Activated naive CD8-positive, alpha-beta T cell treated with anti-CD3 and anti-CD28 coated beads, Interleukin-2, amount 50 U/mL, for 24 hours (primary cell): ENCODE measurements at regions not wholly inside any gene's neighbourhood (a gene's known extent, or its start where the extent isn't known, plus 50 kb on each side); places are given as distances from the start of the nearest gene placed in this dataset.
"Not testable (repeated sequence)": the region's sequence is repeated elsewhere in the genome, so short reads cannot be mapped to it uniquely, and the experiment has no call there.

Experiments
- ATAC-seq: fragments of 150-1000 bp; cut with Tn5 transposase; one replicate; pipeline ENCODE4 v1.10.0; 2021
- DNase-seq: peaks from one replicate; pipeline ENCODE4 v3.0.0; 2021
- H3K27ac Mint-ChIP-seq: one replicate; pipeline ENCODE4 v1.8.0; 2021; ENCODE audit warnings: mild to moderate bottlenecking, mixed read lengths
- H3K27me3 Mint-ChIP-seq: one replicate; pipeline ENCODE4 v1.8.0; 2021; ENCODE audit warnings: mixed read lengths
- H3K36me3 Mint-ChIP-seq: one replicate; pipeline ENCODE4 v1.8.0; 2021; ENCODE audit warnings: low read depth, mixed read lengths
- H3K4me1 Mint-ChIP-seq: one replicate; pipeline ENCODE4 v1.8.0; 2021; ENCODE audit warnings: mixed read lengths
- H3K4me3 Mint-ChIP-seq: one replicate; pipeline ENCODE4 v1.8.0; 2021; ENCODE audit warnings: mild to moderate bottlenecking, moderate library complexity, mixed read lengths
- H3K9me3 Mint-ChIP-seq: one replicate; pipeline ENCODE4 v1.8.0; 2021; ENCODE audit warnings: mixed read lengths

DNA sequence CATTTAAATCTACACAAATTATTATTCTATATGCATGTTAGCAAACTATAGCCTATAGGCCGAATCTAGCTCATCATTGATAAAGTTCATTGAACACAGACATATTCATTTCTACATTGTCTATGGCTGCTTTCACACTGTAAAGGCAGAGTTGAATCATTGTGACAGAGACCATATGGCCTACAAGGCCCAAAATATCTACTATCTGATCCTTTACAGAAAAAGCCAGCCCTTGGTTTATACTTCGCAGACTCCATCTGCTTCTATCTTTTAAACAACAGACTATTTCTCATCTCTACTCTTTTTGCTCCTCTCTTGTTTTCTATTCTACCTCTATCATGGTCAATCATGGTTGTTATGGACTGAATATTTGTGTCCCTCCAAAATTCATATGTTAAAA lies 190.7 kb downstream of the EXOC5 start:
- H3K36me3 Mint-ChIP-seq: no peaks in the 10 kb centered on the region
- H3K27me3 Mint-ChIP-seq: peaks cover 6% of the 10 kb centered on the region
- no peak for DNase-seq
- no peaks in the 10 kb centered on the region for H3K9me3 Mint-ChIP-seq
- no peaks in the 10 kb centered on the region for H3K4me1 Mint-ChIP-seq
- no peak for ATAC-seq
- no peak overlapping the region for H3K27ac Mint-ChIP-seq
- H3K4me3 Mint-ChIP-seq: no peak overlapping the region

DNA sequence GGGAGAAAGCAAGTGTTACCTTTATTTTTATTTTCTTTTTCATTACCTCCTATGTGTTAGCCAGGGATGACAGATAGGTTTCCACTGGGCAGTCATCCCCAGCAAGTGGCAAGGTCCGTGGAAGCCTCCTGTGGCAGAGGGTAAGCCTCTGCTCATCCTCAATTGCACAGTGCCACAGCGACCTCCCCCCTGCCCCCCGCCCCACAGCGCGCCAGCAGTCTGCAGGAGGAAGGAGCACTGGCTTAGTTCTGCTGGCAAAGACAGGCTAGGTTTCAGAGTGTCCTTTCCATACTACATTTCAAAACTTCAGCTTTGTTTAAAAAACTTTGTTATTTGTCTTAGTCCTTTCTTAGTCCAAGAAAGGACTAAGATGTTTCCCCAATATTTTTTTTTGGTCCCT lies 194.7 kb downstream of the EXOC5 start:
- ATAC-seq (no peak), DNase-seq (no peak)
- H3K36me3 Mint-ChIP-seq: no peaks in the 10 kb centered on the region
- H3K4me3 Mint-ChIP-seq: no peak overlapping the region
- peaks cover 17% of the 10 kb centered on the region for H3K27me3 Mint-ChIP-seq
- no peaks in the 10 kb centered on the region for H3K9me3 Mint-ChIP-seq
- H3K27ac Mint-ChIP-seq: no peak overlapping the region
- H3K4me1 Mint-ChIP-seq: no peaks in the 10 kb centered on the region

- no peak for ATAC-seq
- no peak for DNase-seq
- Mint-ChIP-seq H3K4me3 (no peak overlapping the region), H3K27me3 (peaks cover 34% of the 10 kb centered on the region), H3K27ac (no peak overlapping the region), H3K36me3 (no peaks in the 10 kb centered on the region), H3K4me1 (no peaks in the 10 kb centered on the region), H3K9me3 (no peaks in the 10 kb centered on the region)
Observed at GRCh38 chr14:57071639-57072038, 197.1 kb downstream of the EXOC5 start.

DNA sequence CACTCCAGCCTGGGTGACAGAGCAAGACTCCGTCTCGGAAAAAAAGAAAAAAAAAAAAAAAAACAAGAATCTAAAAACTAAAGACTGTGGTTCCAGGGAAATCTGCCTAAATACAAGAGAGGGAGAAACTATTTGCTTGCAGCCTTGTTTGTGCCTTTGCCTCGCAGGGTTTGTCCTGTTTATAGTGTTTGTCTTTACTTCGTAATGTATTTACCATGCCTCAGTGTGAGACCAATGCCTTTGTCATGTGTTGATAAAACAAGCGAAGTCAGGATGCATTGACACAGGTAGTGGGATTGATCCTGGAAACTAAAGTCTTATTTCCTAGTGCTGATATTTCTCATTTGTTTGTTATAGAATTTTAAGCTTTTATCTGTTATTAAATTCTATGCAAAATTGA lies 199.0 kb downstream of the EXOC5 start:
- ATAC-seq: no peak

DNA sequence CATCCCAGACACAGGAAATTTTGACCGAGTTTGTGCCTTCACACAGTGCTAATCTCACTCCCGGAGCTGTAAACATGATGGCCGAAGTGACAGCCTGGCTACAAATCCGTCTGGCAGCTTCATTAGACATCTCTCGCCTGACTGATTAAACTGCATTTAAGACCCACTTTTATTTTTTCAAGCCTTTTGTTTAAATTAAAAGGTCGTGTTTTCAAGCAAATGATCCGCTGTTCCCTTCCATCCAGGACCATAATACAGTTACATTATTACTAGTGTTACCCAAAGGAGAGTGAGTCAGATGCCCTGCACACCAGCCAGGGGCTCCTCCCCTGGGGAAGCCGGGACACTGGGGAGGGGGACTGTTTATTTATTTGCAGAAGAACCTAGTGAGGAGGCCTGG lies 200.2 kb downstream of the EXOC5 start:
- H3K27me3 Mint-ChIP-seq: peaks cover 42% of the 10 kb centered on the region
- no peak overlapping the region for H3K4me3 Mint-ChIP-seq
- DNase-seq (no peak), ATAC-seq (no peak)
- H3K4me1 Mint-ChIP-seq: no peaks in the 10 kb centered on the region
- no peak overlapping the region for H3K27ac Mint-ChIP-seq
- H3K36me3 Mint-ChIP-seq: no peaks in the 10 kb centered on the region
- H3K9me3 Mint-ChIP-seq: no peaks in the 10 kb centered on the region

More for the DNA sequence above, 199.0 kb downstream of the EXOC5 start:
- Mint-ChIP-seq H3K4me3 (no peak overlapping the region), H3K27ac (no peak overlapping the region), H3K9me3 (no peaks in the 10 kb centered on the region), H3K27me3 (peaks cover 41% of the 10 kb centered on the region), H3K4me1 (no peaks in the 10 kb centered on the region), H3K36me3 (no peaks in the 10 kb centered on the region)
- DNase-seq: no peak

DNA sequence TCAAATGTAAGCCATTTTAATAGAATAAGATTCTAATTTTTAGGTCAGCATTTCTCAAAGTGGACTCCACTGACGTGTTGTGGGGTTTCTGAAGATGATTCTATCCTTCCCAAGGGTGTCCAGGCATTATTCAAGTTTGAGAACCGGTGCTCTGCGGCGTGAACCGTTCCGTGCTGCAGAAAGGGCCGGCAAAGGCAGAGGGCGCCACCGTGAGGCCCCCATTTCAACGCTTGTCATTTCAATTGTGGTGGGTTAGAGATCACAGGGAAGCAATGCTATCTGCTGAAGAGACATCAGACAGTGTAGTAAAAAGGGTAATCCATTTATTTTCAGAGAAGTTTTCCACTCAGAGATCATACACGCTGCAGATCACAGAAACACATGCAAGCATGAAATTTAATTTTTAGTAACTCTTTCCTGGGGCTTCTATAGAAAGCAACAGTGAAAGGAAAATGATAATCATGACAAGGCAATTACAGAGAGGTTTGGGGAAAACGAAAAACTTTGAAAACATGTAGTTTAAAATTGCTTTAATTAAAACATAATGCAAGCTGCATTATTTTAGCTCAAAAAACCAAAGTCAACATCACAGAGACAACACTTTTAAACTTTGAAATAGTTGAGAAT lies 201.7 kb downstream of the EXOC5 start:
- no peak overlapping the region for H3K27ac Mint-ChIP-seq
- DNase-seq (peak; percentile 44), ATAC-seq (no peak)
- H3K9me3 Mint-ChIP-seq: no peaks in the 10 kb centered on the region
- H3K4me3 Mint-ChIP-seq: no peak overlapping the region
- no peaks in the 10 kb centered on the region for H3K36me3 Mint-ChIP-seq
- H3K27me3 Mint-ChIP-seq: peaks cover 47% of the 10 kb centered on the region
- H3K4me1 Mint-ChIP-seq: no peaks in the 10 kb centered on the region

DNA sequence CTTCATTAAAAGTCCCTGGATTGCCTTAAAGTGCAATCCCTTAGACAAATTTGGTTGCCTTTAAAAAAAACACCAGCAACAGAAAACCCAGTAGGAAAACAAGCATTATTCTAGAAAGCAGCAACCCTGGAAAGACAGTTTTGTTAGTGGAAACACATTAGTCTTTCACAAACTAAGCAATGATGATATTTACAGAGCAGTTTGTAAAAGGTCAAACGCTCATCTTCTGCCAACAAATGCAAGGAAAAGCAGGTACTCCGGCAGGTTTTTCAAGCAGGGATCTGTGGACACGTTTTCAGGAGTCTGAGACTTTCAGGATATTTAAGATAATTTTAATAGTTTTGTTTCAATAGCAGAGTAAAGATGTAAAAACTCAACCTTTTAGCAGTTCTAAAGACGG lies 202.2 kb downstream of the EXOC5 start:
- Mint-ChIP-seq H3K4me3 (no peak overlapping the region), H3K27me3 (peaks cover 49% of the 10 kb centered on the region), H3K4me1 (peaks cover 2% of the 10 kb centered on the region), H3K27ac (no peak overlapping the region), H3K36me3 (no peaks in the 10 kb centered on the region), H3K9me3 (no peaks in the 10 kb centered on the region)
- DNase-seq (no peak), ATAC-seq (no peak)

DNA sequence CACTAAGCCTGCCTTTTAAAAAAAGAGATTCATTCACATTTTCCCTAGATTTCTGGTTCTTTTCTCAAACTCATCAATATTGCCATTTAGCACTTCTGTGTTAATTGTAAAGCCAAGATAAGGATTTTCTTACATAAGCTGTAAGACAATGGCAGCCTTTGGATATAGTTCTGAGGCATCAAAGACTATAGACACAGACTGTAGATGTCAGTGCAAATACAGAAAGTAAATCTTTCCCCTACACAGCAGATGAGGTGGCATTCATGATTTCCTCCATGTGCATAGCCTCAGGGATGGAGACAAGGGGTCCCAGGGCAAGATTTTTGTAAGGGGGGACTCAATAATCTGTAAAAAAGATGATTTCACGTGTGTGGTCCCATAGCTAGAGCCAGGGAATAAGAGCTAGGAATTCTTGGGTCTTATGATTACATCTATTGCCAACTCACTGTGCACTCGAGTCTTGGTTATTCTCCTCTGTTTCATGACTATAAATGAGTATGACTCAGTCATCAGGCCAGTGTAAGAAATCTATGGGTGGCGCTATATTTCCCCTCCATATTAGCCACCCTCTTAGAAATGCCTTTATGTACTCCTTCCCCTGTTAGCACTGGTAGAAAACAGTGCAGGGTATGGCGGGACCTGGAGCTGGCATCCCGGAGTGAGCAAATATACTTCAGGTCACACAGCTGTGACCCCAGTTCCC lies 207.5 kb downstream of the EXOC5 start:
- H3K27ac Mint-ChIP-seq: peak overlapping the region; percentile 44
- peaks cover 16% of the 10 kb centered on the region for H3K27me3 Mint-ChIP-seq
- H3K36me3 Mint-ChIP-seq: no peaks in the 10 kb centered on the region
- DNase-seq: no peak
- H3K9me3 Mint-ChIP-seq: no peaks in the 10 kb centered on the region
- ATAC-seq: peak; percentile 52
- H3K4me3 Mint-ChIP-seq: no peak overlapping the region
- H3K4me1 Mint-ChIP-seq: peaks cover 21% of the 10 kb centered on the region

DNA sequence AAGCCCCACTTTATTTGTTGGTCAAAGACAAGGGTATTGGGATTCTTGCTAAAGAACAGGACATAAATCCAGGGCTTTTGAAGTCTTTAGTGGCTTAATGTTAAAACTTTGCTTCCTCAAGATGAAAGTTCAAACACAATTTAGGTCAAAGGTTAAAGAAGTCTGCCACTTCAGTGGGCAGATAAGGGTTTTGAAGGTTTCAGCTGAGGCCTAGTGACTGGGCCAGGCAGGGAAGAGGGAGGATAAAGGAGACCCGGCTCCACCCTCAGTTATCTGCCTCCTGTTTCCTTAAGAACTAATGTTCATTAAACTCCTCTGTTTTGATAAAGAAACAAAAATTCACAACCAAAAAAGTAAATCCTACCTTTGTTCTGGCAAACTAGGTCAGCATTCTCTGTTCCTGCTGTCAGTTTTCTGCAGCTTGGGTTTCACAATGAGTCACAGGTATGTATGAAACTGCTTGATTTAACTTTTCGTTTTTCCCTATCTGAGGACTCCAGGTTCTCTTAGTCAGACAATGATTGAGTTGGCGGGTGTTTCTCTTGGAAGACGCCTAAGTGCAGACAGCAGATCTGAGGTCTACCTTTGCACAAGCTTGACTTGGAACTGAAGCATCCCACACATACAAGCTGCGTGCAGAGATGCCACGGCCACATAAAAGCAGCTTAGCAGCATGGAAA lies 208.3 kb downstream of the EXOC5 start:
- DNase-seq (peak; percentile 8), ATAC-seq (peak; percentile 89)
- peak overlapping the region; percentile 44 for H3K27ac Mint-ChIP-seq
- no peaks in the 10 kb centered on the region for H3K36me3 Mint-ChIP-seq
- peaks cover 21% of the 10 kb centered on the region for H3K4me1 Mint-ChIP-seq
- H3K4me3 Mint-ChIP-seq: no peak overlapping the region
- H3K27me3 Mint-ChIP-seq: peaks cover 14% of the 10 kb centered on the region
- H3K9me3 Mint-ChIP-seq: no peaks in the 10 kb centered on the region

DNA sequence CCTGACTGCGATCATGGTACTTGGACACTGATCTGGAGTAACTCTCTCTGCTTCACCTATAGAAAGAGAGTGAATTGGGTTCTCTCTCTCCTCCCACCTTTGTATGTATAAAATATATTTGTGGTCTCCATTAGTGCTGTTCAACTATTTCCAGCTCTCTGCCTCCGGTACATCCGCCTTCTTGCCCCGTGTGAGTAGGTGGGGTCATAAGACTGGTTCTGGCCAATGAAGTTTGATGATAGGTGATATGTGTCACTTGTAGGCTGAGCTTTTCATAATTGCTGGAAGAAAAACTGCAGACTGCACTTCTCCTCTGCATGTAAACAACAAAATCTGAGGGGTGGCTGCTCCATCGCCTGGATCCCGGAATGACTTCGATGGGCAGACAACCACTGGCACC lies 210.4 kb downstream of the EXOC5 start:
- Mint-ChIP-seq H3K4me3 (no peak overlapping the region), H3K27ac (no peak overlapping the region), H3K4me1 (peaks cover 21% of the 10 kb centered on the region), H3K36me3 (no peaks in the 10 kb centered on the region), H3K27me3 (peaks cover 11% of the 10 kb centered on the region), H3K9me3 (no peaks in the 10 kb centered on the region)
- DNase-seq (no peak), ATAC-seq (no peak)

- Mint-ChIP-seq H3K4me1 (peaks cover 21% of the 10 kb centered on the region), H3K4me3 (no peak overlapping the region), H3K36me3 (no peaks in the 10 kb centered on the region), H3K27me3 (peaks cover 9% of the 10 kb centered on the region), H3K27ac (no peak overlapping the region), H3K9me3 (no peaks in the 10 kb centered on the region)
- no peak for ATAC-seq
- no peak for DNase-seq
Observed at GRCh38 chr14:57057803-57058202, 210.9 kb downstream of the EXOC5 start.

- ATAC-seq, H3K36me3 Mint-ChIP-seq, H3K9me3 Mint-ChIP-seq, H3K27ac Mint-ChIP-seq, H3K27me3 Mint-ChIP-seq, H3K4me3 Mint-ChIP-seq, DNase-seq: not testable (repeated sequence)
- peaks cover 20% of the 10 kb centered on the region for H3K4me1 Mint-ChIP-seq
Observed at GRCh38 chr14:57056522-57056921, 212.2 kb downstream of the EXOC5 start.

- Mint-ChIP-seq H3K36me3 (no peaks in the 10 kb centered on the region), H3K4me1 (no peaks in the 10 kb centered on the region), H3K27ac (no peak overlapping the region), H3K27me3 (peaks cover 6% of the 10 kb centered on the region), H3K9me3 (no peaks in the 10 kb centered on the region), H3K4me3 (no peak overlapping the region)
- no peak for DNase-seq
- no peak for ATAC-seq
Observed at GRCh38 chr14:57052705-57053302, 215.9 kb downstream of the EXOC5 start.

- Mint-ChIP-seq H3K27ac (no peak overlapping the region), H3K36me3 (no peaks in the 10 kb centered on the region), H3K9me3 (no peaks in the 10 kb centered on the region), H3K4me3 (no peak overlapping the region), H3K4me1 (no peaks in the 10 kb centered on the region), H3K27me3 (peaks cover 6% of the 10 kb centered on the region)
- ATAC-seq (no peak), DNase-seq (no peak)
Observed at GRCh38 chr14:57051633-57052032, 217.1 kb downstream of the EXOC5 start.

GRCh38 chr14:57049848-57050247 lies 218.9 kb downstream of the EXOC5 start:
- Mint-ChIP-seq H3K27me3 (peaks cover 6% of the 10 kb centered on the region), H3K27ac (no peak overlapping the region), H3K4me3 (no peak overlapping the region), H3K9me3 (no peaks in the 10 kb centered on the region), H3K36me3 (no peaks in the 10 kb centered on the region), H3K4me1 (no peaks in the 10 kb centered on the region)
- no peak for DNase-seq
- ATAC-seq: no peak
